KMS-11 (cell line): ENCODE measurements at regions not wholly inside any gene's neighbourhood (a gene's known extent, or its start where the extent isn't known, plus 50 kb on each side); places are given as distances from the start of the nearest gene placed in this dataset.

Source experiments
- H2AFZ ChIP-seq: fragments of 200-600 bp; sonication (generic); 2 replicates; pipeline ENCODE4 v1.6.1; 2016; ENCODE audit warnings: antibody characterized with exemption, mixed run types, low read depth
- H3K27ac ChIP-seq: fragments of 200-600 bp; sonication (generic); 2 replicates; pipeline ENCODE4 v1.6.1; 2016; ENCODE audit warnings: mild to moderate bottlenecking, mixed run types
- H3K27me3 ChIP-seq: fragments of 200-600 bp; sonication (generic); 2 replicates; pipeline ENCODE4 v1.6.1; 2017; ENCODE audit warnings: mild to moderate bottlenecking, low read depth, mixed run types, moderate library complexity; ENCODE audit not compliant: insufficient read depth
- H3K36me3 ChIP-seq: fragments of 200-600 bp; sonication (generic); 2 replicates; pipeline ENCODE4 v1.6.1; 2017; ENCODE audit warnings: mild to moderate bottlenecking, mixed run types; ENCODE audit not compliant: insufficient read depth
- H3K4me1 ChIP-seq: fragments of 200-600 bp; sonication (generic); 2 replicates; pipeline ENCODE4 v1.6.1; 2016; ENCODE audit warnings: mild to moderate bottlenecking, low read depth, mixed run types; ENCODE audit not compliant: poor library complexity, severe bottlenecking
- H3K4me2 ChIP-seq: fragments of 200-600 bp; sonication (generic); 2 replicates; pipeline ENCODE4 v1.7.0; 2016; ENCODE audit warnings: mild to moderate bottlenecking, mixed run types
- H3K4me3 ChIP-seq: fragments of 200-600 bp; sonication (generic); IDR thresholded peaks from 2 replicates; pipeline ENCODE4 v1.6.1; 2017; ENCODE audit warnings: low read depth, low read length, mixed read lengths; ENCODE audit not compliant: insufficient read depth
- H3K79me2 ChIP-seq: fragments of 200-600 bp; sonication (generic); 2 replicates; pipeline ENCODE4 v1.6.1; 2016; ENCODE audit warnings: low read depth, mixed run types; ENCODE audit not compliant: insufficient read depth
- H3K9ac ChIP-seq: fragments of 200-600 bp; sonication (generic); 2 replicates; pipeline ENCODE4 v1.6.1; 2016; ENCODE audit warnings: mild to moderate bottlenecking, mixed run types
- H4K20me1 ChIP-seq: fragments of 200-600 bp; sonication (generic); 2 replicates; pipeline ENCODE4 v1.6.1; 2016; ENCODE audit warnings: mild to moderate bottlenecking, mixed run types; ENCODE audit not compliant: insufficient read depth
- CTCF ChIP-seq: fragments of 200-600 bp; sonication (generic); conservative IDR thresholded peaks from 2 replicates; pipeline ENCODE4 v1.6.1; 2017; ENCODE audit warnings: low read depth, mild to moderate bottlenecking, antibody characterized with exemption, low read length, moderate library complexity, mixed read lengths

- Histone ChIP-seq H4K20me1 (no peaks in the 10 kb centered on the region), H3K4me3 (no peak overlapping the region), H3K36me3 (no peaks in the 10 kb centered on the region), H3K9ac (no peak overlapping the region), H3K4me1 (no peaks in the 10 kb centered on the region), H3K27ac (no peak overlapping the region), H2AFZ (no peak overlapping the region), H3K4me2 (no peak overlapping the region), H3K79me2 (no peaks in the 10 kb centered on the region), H3K27me3 (no peaks in the 10 kb centered on the region)
- no peak for TF ChIP-seq CTCF
Observed at GRCh38 chr14:51449681-51450080, 202.0 kb upstream of the FRMD6 start.

- no peak overlapping the region for H3K4me3 ChIP-seq
- no peaks in the 10 kb centered on the region for H3K79me2 ChIP-seq
- no peaks in the 10 kb centered on the region for H3K4me1 ChIP-seq
- H2AFZ ChIP-seq, result no peak overlapping the region
- no peak overlapping the region for H3K4me2 ChIP-seq
- H3K9ac ChIP-seq, result no peak overlapping the region
- TF ChIP-seq CTCF, result no peak
- H3K27ac ChIP-seq, result no peak overlapping the region
- H4K20me1 ChIP-seq, result no peaks in the 10 kb centered on the region
- H3K27me3 ChIP-seq, result no peaks in the 10 kb centered on the region
- no peaks in the 10 kb centered on the region for H3K36me3 ChIP-seq
Observed at GRCh38 chr14:51451561-51451960, 200.1 kb upstream of the FRMD6 start.

- H3K79me2 ChIP-seq, result no peaks in the 10 kb centered on the region
- H3K27me3 ChIP-seq, result no peaks in the 10 kb centered on the region
- H4K20me1 ChIP-seq, result no peaks in the 10 kb centered on the region
- H3K9ac ChIP-seq, result no peak overlapping the region
- H3K4me3 ChIP-seq, result no peak overlapping the region
- no peak overlapping the region for H2AFZ ChIP-seq
- no peaks in the 10 kb centered on the region for H3K36me3 ChIP-seq
- TF ChIP-seq CTCF, result no peak
- no peak overlapping the region for H3K4me2 ChIP-seq
- no peak overlapping the region for H3K27ac ChIP-seq
- no peaks in the 10 kb centered on the region for H3K4me1 ChIP-seq
Observed at GRCh38 chr14:51453869-51454268, 197.8 kb upstream of the FRMD6 start.

- no peaks in the 10 kb centered on the region for H3K27me3 ChIP-seq
- H3K36me3 ChIP-seq, result no peaks in the 10 kb centered on the region
- H3K79me2 ChIP-seq, result no peaks in the 10 kb centered on the region
- H4K20me1 ChIP-seq, result no peaks in the 10 kb centered on the region
- no peak overlapping the region for H3K4me3 ChIP-seq
- no peaks in the 10 kb centered on the region for H3K4me1 ChIP-seq
- no peak for TF ChIP-seq CTCF
- H3K4me2 ChIP-seq, result no peak overlapping the region
- no peak overlapping the region for H2AFZ ChIP-seq
- H3K9ac ChIP-seq, result no peak overlapping the region
- no peak overlapping the region for H3K27ac ChIP-seq
Observed at GRCh38 chr14:51454351-51454750, 197.4 kb upstream of the FRMD6 start.
